Fibroblast of the aortic adventitia (primary cell): ENCODE measurements at regions not wholly inside any gene's neighbourhood (a gene's known extent, or its start where the extent isn't known, plus 50 kb on each side); places are given as distances from the start of the nearest gene placed in this dataset.

Source experiments
- DNase-seq: peaks from one replicate; pipeline ENCODE4 v3.0.0-alpha.2; 2010; ENCODE audit warnings: low read depth
- H3K4me3 ChIP-seq: 2 replicates; pipeline ENCODE4 v1.5.1; 2011; ENCODE audit warnings: low read depth, mild to moderate bottlenecking, control low read depth, low read length, moderate library complexity
- CTCF ChIP-seq: IDR thresholded peaks from 2 replicates; pipeline ENCODE4 v1.5.1; 2011; ENCODE audit warnings: mild to moderate bottlenecking, low read length, control low read depth, inconsistent platforms; ENCODE audit not compliant: insufficient read depth

GRCh38 chr4:143771269-143771668, 70.8 kb upstream of the FREM3 start:
- no peak for DNase-seq
- no peak overlapping the region for H3K4me3 ChIP-seq
- no peak for TF ChIP-seq CTCF

DNA sequence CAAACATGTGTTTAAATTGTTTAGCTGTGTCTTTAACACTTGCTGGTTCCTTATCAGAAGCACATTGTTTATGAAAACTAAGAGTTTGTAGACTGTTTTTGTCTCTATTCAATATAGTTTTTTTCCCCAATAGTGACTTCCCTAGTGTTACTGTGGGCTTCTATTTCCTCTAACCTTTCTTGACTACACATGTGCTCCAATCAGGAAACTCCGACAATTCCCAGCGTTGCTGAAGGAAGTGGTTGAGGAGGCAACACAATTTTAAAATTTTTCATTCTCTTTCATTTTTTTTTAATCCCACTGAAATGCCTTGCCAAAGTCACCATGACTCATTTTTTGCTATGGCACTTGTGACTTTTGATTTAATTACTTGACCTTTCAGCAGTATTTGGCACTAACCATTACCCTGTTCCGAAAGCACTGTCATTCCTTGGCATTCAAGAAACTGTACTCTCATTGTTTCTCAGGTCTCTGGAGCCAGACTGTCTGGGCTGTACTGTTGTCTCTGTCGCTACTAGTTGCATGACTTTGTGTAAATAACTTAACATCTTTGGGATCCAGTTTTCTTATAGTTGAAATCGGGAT, 67.6 kb upstream of the FREM3 start:
- no peak for TF ChIP-seq CTCF
- DNase-seq = peak; percentile 10
- H3K4me3 ChIP-seq = no peak overlapping the region

DNA sequence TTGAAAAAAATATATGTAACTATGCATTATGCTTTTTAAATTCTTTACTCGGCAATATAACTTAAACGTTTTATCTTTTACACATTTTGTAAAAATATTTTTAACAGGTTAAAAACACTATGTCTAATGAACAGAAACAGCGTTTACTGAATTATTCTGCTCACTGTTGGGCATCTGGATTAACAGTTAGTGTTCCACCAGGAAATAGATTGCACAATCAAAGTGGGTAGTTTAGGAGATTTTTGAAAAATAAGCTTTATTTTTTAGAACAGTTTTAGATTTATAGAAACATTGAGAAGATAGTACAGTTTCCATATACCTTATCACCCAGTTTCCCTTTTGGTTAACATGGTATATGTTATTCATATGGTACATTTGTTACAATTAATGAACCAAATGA, 63.1 kb upstream of the FREM3 start:
- DNase-seq = no peak
- H3K4me3 ChIP-seq = no peak overlapping the region
- no peak for TF ChIP-seq CTCF

DNA sequence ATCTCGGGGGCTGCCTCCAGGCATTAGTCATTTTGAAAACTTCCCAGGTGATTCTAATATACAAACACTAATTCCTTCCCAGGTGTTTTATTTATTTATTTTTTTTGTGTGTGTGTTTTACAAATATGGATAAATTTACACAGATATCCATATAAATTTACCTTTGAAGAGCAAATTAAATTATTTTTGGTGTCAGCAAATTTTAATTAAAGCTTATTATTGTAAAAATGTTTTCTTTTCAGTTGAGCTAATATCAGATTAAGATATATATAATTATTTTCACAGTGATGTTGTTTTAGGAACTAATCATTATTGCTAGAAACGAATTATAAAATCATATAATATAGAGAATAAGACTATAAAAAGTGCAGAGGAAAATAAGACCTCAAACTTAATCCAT, 62.0 kb upstream of the FREM3 start:
- TF ChIP-seq CTCF = no peak
- no peak overlapping the region for H3K4me3 ChIP-seq
- no peak for DNase-seq
